ENCODE measurements at regions not wholly inside any gene's neighbourhood (a gene's known extent, or its start where the extent isn't known, plus 50 kb on each side); places are given as distances from the start of the nearest gene placed in this dataset.

- TF ChIP-seq ATF3 (IDR thresholded peaks at IDR 0.05), result no peak
- TF ChIP-seq CTCF (IDR thresholded peaks at IDR 0.05; ENCODE audit: low read depth, low read length, missing input control), result no peak
- TF ChIP-seq SP1 (IDR thresholded peaks at IDR 0.05), result no peak
- TF ChIP-seq RXRA (IDR thresholded peaks at IDR 0.05), result no peak
Observed at GRCh38 chr11:112631333-112631732, 329.9 kb upstream of the NCAM1 start.

Data from liver (tissue), 3 donors.